ENCODE measurements at regions not wholly inside any gene's neighbourhood (a gene's known extent, or its start where the extent isn't known, plus 50 kb on each side); places are given as distances from the start of the nearest gene placed in this dataset.

GRCh38 chr9:93824386-93825294 lies 130.5 kb downstream of the BARX1 start:
- no peak for TF ChIP-seq CTCF (IDR thresholded peaks at IDR 0.05; ENCODE audit: unreplicated experiment)
- Mint-ChIP-seq H3K27me3 (peaks cover 46% of the 10 kb centered on the region), H3K4me1 (ENCODE audit: low read depth) (peaks cover 4% of the 10 kb centered on the region), H3K36me3 (ENCODE audit: insufficient read depth) (no peaks in the 10 kb centered on the region), H3K9me3 (ENCODE audit: low read depth) (peaks cover 6% of the 10 kb centered on the region), H3K27ac (no peak overlapping the region), H3K4me3 (ENCODE audit: low read depth) (no peak overlapping the region)
- DNase-seq (ENCODE audit: low spot score, unreplicated experiment): no peak

- H3K9me3 Mint-ChIP-seq (ENCODE audit: low read depth): peaks cover 6% of the 10 kb centered on the region
- no peaks in the 10 kb centered on the region for H3K36me3 Mint-ChIP-seq (ENCODE audit: insufficient read depth)
- peaks cover 1% of the 10 kb centered on the region for H3K4me1 Mint-ChIP-seq (ENCODE audit: low read depth)
- H3K4me3 Mint-ChIP-seq (ENCODE audit: low read depth): no peak overlapping the region
- no peak for DNase-seq (ENCODE audit: low spot score, unreplicated experiment)
- no peak for TF ChIP-seq CTCF (IDR thresholded peaks at IDR 0.05; ENCODE audit: unreplicated experiment)
- no peak overlapping the region for H3K27ac Mint-ChIP-seq
- peaks cover 39% of the 10 kb centered on the region for H3K27me3 Mint-ChIP-seq
Measured at GRCh38 chr9:93823245-93824072, 131.7 kb downstream of the BARX1 start.

- Mint-ChIP-seq H3K27ac (no peak overlapping the region), H3K36me3 (ENCODE audit: insufficient read depth) (no peaks in the 10 kb centered on the region), H3K4me1 (ENCODE audit: low read depth) (peaks cover 1% of the 10 kb centered on the region), H3K27me3 (peaks cover 41% of the 10 kb centered on the region), H3K4me3 (ENCODE audit: low read depth) (no peak overlapping the region), H3K9me3 (ENCODE audit: low read depth) (peaks cover 6% of the 10 kb centered on the region)
- TF ChIP-seq CTCF (IDR thresholded peaks at IDR 0.05; ENCODE audit: unreplicated experiment): no peak
- no peak for DNase-seq (ENCODE audit: low spot score, unreplicated experiment)
Measured at GRCh38 chr9:93822229-93822628, 132.9 kb downstream of the BARX1 start.

- Mint-ChIP-seq H3K36me3 (ENCODE audit: insufficient read depth) (no peaks in the 10 kb centered on the region), H3K27ac (no peak overlapping the region), H3K4me3 (ENCODE audit: low read depth) (no peak overlapping the region), H3K27me3 (peaks cover 37% of the 10 kb centered on the region), H3K4me1 (ENCODE audit: low read depth) (peaks cover 1% of the 10 kb centered on the region), H3K9me3 (ENCODE audit: low read depth) (peaks cover 6% of the 10 kb centered on the region)
- DNase-seq (ENCODE audit: low spot score, unreplicated experiment): no peak
- TF ChIP-seq CTCF (IDR thresholded peaks at IDR 0.05; ENCODE audit: unreplicated experiment): no peak
Measured at GRCh38 chr9:93821307-93821703, 133.8 kb downstream of the BARX1 start.

- DNase-seq (ENCODE audit: low spot score, unreplicated experiment): no peak
- no peaks in the 10 kb centered on the region for H3K36me3 Mint-ChIP-seq (ENCODE audit: insufficient read depth)
- H3K9me3 Mint-ChIP-seq (ENCODE audit: low read depth): peaks cover 6% of the 10 kb centered on the region
- H3K4me1 Mint-ChIP-seq (ENCODE audit: low read depth): peaks cover 5% of the 10 kb centered on the region
- H3K27ac Mint-ChIP-seq: no peak overlapping the region
- peaks cover 35% of the 10 kb centered on the region for H3K27me3 Mint-ChIP-seq
- peak; percentile 45 for TF ChIP-seq CTCF (IDR thresholded peaks at IDR 0.05; ENCODE audit: unreplicated experiment)
- H3K4me3 Mint-ChIP-seq (ENCODE audit: low read depth): no peak overlapping the region
Measured at GRCh38 chr9:93820667-93821306, 134.4 kb downstream of the BARX1 start.

All from progenitor cell of endocrine pancreas (in vitro differentiated cells).